NCI-H2196 (cell line): ENCODE measurements at regions not wholly inside any gene's neighbourhood (a gene's known extent, or its start where the extent isn't known, plus 50 kb on each side); places are given as distances from the start of the nearest gene placed in this dataset.

Experiments used
- DNase-seq: peaks from one replicate; lab custom pipeline; 2025; ENCODE audit not compliant: unreplicated experiment; lab: John Stamatoyannopoulos, UW

- no peak for DNase-seq
These were observed 194.4 kb downstream of the SLIT2 start for GRCh38 chr4:20445933-20446723.

GRCh38 chr4:20447103-20447502, 195.4 kb downstream of the SLIT2 start:
- DNase-seq = no peak

GRCh38 chr4:20451986-20452385, 200.3 kb downstream of the SLIT2 start:
- no peak for DNase-seq

- DNase-seq = no peak
These were observed 202.8 kb downstream of the SLIT2 start for GRCh38 chr4:20454515-20454914.

- no peak for DNase-seq
These were observed 204.7 kb downstream of the SLIT2 start for GRCh38 chr4:20456407-20456806.

GRCh38 chr4:20462426-20463175, 210.9 kb downstream of the SLIT2 start:
- DNase-seq = no peak

GRCh38 chr4:20463176-20463430, 211.4 kb downstream of the SLIT2 start:
- DNase-seq = no peak

- DNase-seq = no peak
These were observed 212.7 kb downstream of the SLIT2 start for GRCh38 chr4:20464381-20464780.

GRCh38 chr4:20474119-20474518, 222.4 kb downstream of the SLIT2 start:
- no peak for DNase-seq

- no peak for DNase-seq
These were observed 221.8 kb upstream of the PACRGL start for GRCh38 chr4:20478412-20478811.

- no peak for DNase-seq
These were observed 219.9 kb upstream of the PACRGL start for GRCh38 chr4:20480165-20480947.

- DNase-seq = no peak
These were observed 216.8 kb upstream of the PACRGL start for GRCh38 chr4:20483416-20483815.

- no peak for DNase-seq
These were observed 213.8 kb upstream of the PACRGL start for GRCh38 chr4:20486433-20486832.

GRCh38 chr4:20487446-20487845, 212.8 kb upstream of the PACRGL start:
- DNase-seq = no peak

- no peak for DNase-seq
These were observed 212.4 kb upstream of the PACRGL start for GRCh38 chr4:20487852-20488251.

GRCh38 chr4:20490734-20491133, 209.5 kb upstream of the PACRGL start:
- DNase-seq = no peak

- DNase-seq = no peak
These were observed 206.4 kb upstream of the PACRGL start for GRCh38 chr4:20493761-20494353.

- no peak for DNase-seq
These were observed 204.2 kb upstream of the PACRGL start for GRCh38 chr4:20496068-20496467.

GRCh38 chr4:20504146-20504545, 196.1 kb upstream of the PACRGL start:
- DNase-seq = no peak

- no peak for DNase-seq
These were observed 194.3 kb upstream of the PACRGL start for GRCh38 chr4:20505927-20506326.

GRCh38 chr4:20506827-20507226, 193.4 kb upstream of the PACRGL start:
- DNase-seq = no peak

- no peak for DNase-seq
These were observed 190.9 kb upstream of the PACRGL start for GRCh38 chr4:20509315-20509714.
